GM12801 (cell line): ENCODE measurements at regions not wholly inside any gene's neighbourhood (a gene's known extent, or its start where the extent isn't known, plus 50 kb on each side); places are given as distances from the start of the nearest gene placed in this dataset.

Source experiments
- TF ChIP-seq, protein P1 (sequence below): IDR thresholded peaks from one replicate; pipeline ENCODE4 v1.5.1; 2011; ENCODE audit warnings: control low read depth; ENCODE audit not compliant: insufficient read length; ENCODE audit errors: extremely low read depth

DNA sequence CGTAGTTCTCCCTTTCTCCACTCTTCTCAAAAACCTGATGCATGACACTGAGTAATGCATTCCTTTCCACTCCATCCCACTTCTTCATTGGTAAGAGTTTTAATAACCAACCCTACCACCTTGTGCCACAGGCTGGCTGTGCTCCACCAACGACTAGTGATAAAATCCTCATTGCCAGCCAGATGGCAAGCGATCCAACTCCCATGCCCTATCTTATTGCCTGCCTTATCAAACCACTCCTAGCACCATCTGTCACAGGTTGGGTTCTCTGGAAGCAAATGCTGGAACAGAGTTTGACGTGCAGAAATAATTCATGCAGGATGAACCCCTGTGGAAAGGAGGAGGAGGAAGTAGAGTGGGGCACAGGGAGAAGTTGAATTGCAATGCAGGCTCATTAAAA is 99.5 kb downstream of the CHD9NB start:
- TF ChIP-seq, protein P1, sequence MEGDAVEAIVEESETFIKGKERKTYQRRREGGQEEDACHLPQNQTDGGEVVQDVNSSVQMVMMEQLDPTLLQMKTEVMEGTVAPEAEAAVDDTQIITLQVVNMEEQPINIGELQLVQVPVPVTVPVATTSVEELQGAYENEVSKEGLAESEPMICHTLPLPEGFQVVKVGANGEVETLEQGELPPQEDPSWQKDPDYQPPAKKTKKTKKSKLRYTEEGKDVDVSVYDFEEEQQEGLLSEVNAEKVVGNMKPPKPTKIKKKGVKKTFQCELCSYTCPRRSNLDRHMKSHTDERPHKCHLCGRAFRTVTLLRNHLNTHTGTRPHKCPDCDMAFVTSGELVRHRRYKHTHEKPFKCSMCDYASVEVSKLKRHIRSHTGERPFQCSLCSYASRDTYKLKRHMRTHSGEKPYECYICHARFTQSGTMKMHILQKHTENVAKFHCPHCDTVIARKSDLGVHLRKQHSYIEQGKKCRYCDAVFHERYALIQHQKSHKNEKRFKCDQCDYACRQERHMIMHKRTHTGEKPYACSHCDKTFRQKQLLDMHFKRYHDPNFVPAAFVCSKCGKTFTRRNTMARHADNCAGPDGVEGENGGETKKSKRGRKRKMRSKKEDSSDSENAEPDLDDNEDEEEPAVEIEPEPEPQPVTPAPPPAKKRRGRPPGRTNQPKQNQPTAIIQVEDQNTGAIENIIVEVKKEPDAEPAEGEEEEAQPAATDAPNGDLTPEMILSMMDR: no peak

- TF ChIP-seq, protein P1: no peak
Observed at GRCh38 chr16:52948946-52949345, 103.8 kb downstream of the CHD9NB start.

DNA sequence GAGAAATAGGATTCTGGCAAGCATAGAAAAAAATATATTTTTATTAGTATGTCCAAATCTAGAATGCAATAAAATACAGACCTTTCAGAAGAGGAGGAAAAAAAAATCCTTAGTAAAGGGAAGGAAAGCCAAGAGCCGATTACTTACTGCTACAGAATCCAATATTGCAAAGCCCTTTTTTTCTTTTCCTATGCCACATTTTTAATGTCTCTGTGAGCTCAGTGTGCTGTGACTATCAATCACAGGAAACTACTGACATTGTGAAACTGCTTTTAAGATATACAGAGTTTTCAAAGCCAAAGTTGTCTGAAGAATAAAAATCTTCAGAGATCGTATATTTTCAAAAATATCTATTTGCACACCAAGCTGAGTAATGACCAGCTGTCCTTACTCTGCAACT is 120.4 kb downstream of the CHD9NB start:
- TF ChIP-seq, protein P1: no peak

GRCh38 chr16:52929478-52930400 is 123.0 kb downstream of the CHD9NB start:
- TF ChIP-seq, protein P1: no peak

DNA sequence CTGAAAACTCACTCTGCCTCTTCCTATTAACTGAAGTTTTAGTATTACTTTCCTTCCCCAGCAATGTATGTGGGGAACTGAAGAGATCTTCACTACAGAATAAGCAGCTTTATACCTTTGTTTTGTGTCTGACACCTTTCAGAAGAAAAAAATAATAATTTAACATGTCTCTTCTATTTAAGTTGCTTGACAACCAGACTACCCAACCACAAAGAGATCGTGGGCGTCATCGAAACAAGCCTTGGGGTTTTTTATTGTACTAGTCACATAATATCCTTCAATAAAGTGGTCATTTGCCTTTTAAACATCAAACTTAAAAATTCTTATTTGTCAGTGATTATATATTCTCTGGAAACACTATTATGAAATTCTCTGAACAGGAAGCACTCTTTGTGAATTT is 123.7 kb downstream of the CHD9NB start:
- TF ChIP-seq, protein P1: no peak

DNA sequence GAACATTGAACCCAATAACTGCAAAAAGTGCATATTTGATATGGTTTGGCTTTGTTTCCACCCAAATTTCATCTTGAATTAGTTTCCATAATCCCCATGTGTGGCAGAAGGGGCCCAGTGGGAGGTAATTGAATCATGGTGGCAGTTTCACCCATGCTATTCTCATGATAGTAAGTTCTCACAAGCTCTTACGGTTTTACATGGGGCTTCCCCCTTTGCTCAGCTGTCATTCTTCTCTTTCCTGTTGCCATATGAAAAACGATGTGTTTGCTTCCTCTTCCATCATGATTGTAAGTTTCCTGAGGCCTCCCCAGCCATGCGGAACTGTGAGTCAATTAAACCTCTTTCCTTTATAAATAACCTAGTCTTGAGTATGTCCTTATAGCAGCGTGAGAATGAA is 127.6 kb downstream of the CHD9NB start:
- TF ChIP-seq, protein P1: no peak

- TF ChIP-seq, protein P1: no peak
Observed at GRCh38 chr16:52924162-52924561, 128.5 kb downstream of the CHD9NB start.
